CD4-positive, alpha-beta T cell (primary cell): ENCODE measurements at regions not wholly inside any gene's neighbourhood (a gene's known extent, or its start where the extent isn't known, plus 50 kb on each side); places are given as distances from the start of the nearest gene placed in this dataset.

ENCODE experiments used
- ATAC-seq: fragments of 200-7000 bp; cut with Tn5 transposase; one replicate; pipeline ENCODE4 v1.10.0; 2022; ENCODE audit warnings: mild to moderate bottlenecking; ENCODE audit not compliant: poor library complexity
- CTCF ChIA-PET: fragments of 350-600 bp; sonication (Branson Sonifier 250); formaldehyde crosslinking; loops from one replicate; lab custom pipeline; 2021; ENCODE audit warnings: antibody characterized with exemption, inconsistent platforms; lab: Charles Lee
- POLR2A ChIA-PET: fragments of 350-600 bp; sonication (Branson Sonifier 250); formaldehyde crosslinking; loops from one replicate; lab custom pipeline; 2021; ENCODE audit warnings: antibody characterized with exemption, inconsistent platforms; lab: Charles Lee
- DNase-seq, 14 experiments: peaks; one replicate each; pipeline ENCODE4 v3.0.0-alpha.2; 2013 to 2020; ENCODE audit warnings: mixed read lengths in 2 of 14
- H3K27ac ChIP-seq, 2 donors: one replicate each; pipeline versions ENCODE4 v1.5.1 to v1.7.0; 2013; ENCODE audit warnings: low read length in 2 of 2, low read depth in 1 of 2, mild to moderate bottlenecking in 1 of 2
- H3K27me3 ChIP-seq, 2 experiments: 1 replicate in 1 of 2; 2 replicates in 1 of 2; pipeline versions ENCODE4 v1.6.1 to v1.7.0; 2013; ENCODE audit warnings: low read length in 2 of 2, control low read depth in 1 of 2, mild to moderate bottlenecking in 1 of 2, moderate library complexity in 1 of 2; ENCODE audit not compliant: insufficient read depth in 2 of 2, control insufficient read depth in 1 of 2
- H3K36me3 ChIP-seq: one replicate; pipeline ENCODE4 v1.6.1; 2013; ENCODE audit warnings: low read length, control low read depth; ENCODE audit not compliant: insufficient read depth
- H3K4me1 ChIP-seq: one replicate; pipeline ENCODE4 v1.6.1; 2013; ENCODE audit warnings: low read length, control low read depth; ENCODE audit not compliant: insufficient read depth
- H3K4me3 ChIP-seq: one replicate; pipeline ENCODE4 v1.5.1; 2013; ENCODE audit warnings: mild to moderate bottlenecking, low read length, moderate library complexity
- H3K9me3 ChIP-seq, 2 experiments: 1 replicate in 1 of 2; 2 replicates in 1 of 2; pipeline versions ENCODE4 v1.6.1 to v1.7.0; 2013; ENCODE audit warnings: low read length in 2 of 2, mild to moderate bottlenecking in 2 of 2, control low read depth in 1 of 2, moderate library complexity in 1 of 2; ENCODE audit not compliant: control insufficient read depth in 1 of 2, insufficient read depth in 1 of 2
- H3K27ac Mint-ChIP-seq: one replicate; pipeline ENCODE4 v1.8.0; 2020; ENCODE audit warnings: mixed read lengths
- H3K27me3 Mint-ChIP-seq: one replicate; pipeline ENCODE4 v1.8.0; 2021; ENCODE audit warnings: mixed read lengths
- H3K36me3 Mint-ChIP-seq: one replicate; pipeline ENCODE4 v1.8.0; 2021; ENCODE audit warnings: low read depth, mixed read lengths
- H3K4me1 Mint-ChIP-seq: one replicate; pipeline ENCODE4 v1.8.0; 2021; ENCODE audit warnings: low read depth, mixed read lengths
- H3K4me3 Mint-ChIP-seq: one replicate; pipeline ENCODE4 v1.8.0; 2020; ENCODE audit warnings: mild to moderate bottlenecking, mixed read lengths
- H3K9me3 Mint-ChIP-seq: one replicate; pipeline ENCODE4 v1.8.0; 2020; ENCODE audit warnings: mixed read lengths
- intact Hi-C, 2 experiments: fragments of 100-400 bp; cut with DNase I in 1 of 2; cut with micrococcal nuclease in 1 of 2; formaldehyde crosslinking; loops; one replicate each; pipeline versions ENCODE4 v1.15.1 to v1.9.0; 2023 to 2025; cut with DNase I, micrococcal nuclease
- TF ChIP-seq, protein P1 (sequence below): fragments of 200-600 bp; IDR thresholded peaks from one replicate; pipeline ENCODE4 v1.8.0; 2022; ENCODE audit warnings: antibody characterized with exemption, mild to moderate bottlenecking

DNA sequence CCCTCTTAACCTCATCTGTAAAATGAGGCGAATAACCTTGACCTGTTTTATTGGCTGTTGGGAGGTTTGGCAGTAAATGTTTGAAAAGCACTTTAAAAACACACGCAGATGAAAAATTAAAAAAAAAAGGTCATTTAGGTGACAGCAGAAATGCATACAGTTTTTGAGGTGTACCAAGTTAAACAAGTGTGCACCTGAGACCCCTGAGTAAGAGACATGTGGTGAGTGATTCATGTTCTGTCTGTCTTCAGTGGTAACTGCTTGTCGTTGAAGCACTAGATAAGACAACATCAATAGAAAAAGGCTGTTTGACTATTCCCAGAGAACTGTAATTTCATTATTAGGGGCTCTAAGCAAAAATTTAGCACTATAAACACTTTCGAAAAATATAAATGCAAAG, 608.4 kb upstream of the PITX2 start:
- ATAC-seq (no peak), DNase-seq (no peak)
- no peaks in the 10 kb centered on the region for H3K27me3 ChIP-seq
- no peaks in the 10 kb centered on the region for H3K36me3 ChIP-seq
- no peak overlapping the region for H3K27ac Mint-ChIP-seq
- no peaks in the 10 kb centered on the region for H3K27me3 Mint-ChIP-seq
- H3K9me3 ChIP-seq: no peaks in the 10 kb centered on the region
- H3K4me3 Mint-ChIP-seq: no peak overlapping the region
- intact Hi-C loops: no loop called here
- no peaks in the 10 kb centered on the region for H3K36me3 Mint-ChIP-seq
- H3K4me1 ChIP-seq: no peaks in the 10 kb centered on the region
- ChIA-PET POLR2A (no interaction called here), CTCF (no interaction called here)
- H3K9me3 Mint-ChIP-seq: peaks cover 7% of the 10 kb centered on the region
- no peak overlapping the region for H3K27ac ChIP-seq
- H3K4me3 ChIP-seq: no peak overlapping the region
- TF ChIP-seq, protein P1, sequence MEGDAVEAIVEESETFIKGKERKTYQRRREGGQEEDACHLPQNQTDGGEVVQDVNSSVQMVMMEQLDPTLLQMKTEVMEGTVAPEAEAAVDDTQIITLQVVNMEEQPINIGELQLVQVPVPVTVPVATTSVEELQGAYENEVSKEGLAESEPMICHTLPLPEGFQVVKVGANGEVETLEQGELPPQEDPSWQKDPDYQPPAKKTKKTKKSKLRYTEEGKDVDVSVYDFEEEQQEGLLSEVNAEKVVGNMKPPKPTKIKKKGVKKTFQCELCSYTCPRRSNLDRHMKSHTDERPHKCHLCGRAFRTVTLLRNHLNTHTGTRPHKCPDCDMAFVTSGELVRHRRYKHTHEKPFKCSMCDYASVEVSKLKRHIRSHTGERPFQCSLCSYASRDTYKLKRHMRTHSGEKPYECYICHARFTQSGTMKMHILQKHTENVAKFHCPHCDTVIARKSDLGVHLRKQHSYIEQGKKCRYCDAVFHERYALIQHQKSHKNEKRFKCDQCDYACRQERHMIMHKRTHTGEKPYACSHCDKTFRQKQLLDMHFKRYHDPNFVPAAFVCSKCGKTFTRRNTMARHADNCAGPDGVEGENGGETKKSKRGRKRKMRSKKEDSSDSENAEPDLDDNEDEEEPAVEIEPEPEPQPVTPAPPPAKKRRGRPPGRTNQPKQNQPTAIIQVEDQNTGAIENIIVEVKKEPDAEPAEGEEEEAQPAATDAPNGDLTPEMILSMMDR: no peak
- no peaks in the 10 kb centered on the region for H3K4me1 Mint-ChIP-seq

DNA sequence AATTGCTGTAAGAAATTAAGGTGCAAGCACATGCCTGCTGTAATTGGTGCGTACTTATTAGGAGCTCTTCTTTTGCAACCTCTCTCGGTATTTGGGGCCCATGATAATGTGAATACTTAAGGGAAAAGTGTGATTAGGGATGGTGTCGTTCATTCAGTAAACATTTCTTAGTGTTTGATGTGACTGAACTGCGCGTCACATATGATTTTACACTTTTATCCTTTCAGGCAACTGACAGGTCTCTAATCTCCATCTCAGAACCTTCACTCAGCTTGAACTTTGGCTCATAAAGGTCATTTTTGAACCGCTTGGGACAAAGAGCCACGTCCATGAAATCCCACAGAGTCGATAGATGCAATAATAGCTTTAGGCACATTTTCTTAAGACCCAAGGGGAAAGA, 612.1 kb upstream of the PITX2 start:
- no peaks in the 10 kb centered on the region for H3K27me3 Mint-ChIP-seq
- ATAC-seq: no peak
- CTCF ChIA-PET: no interaction called here
- TF ChIP-seq, protein P1: no peak
- POLR2A ChIA-PET: no interaction called here
- intact Hi-C loops: no loop called here
- no peak overlapping the region for H3K4me3 Mint-ChIP-seq
- Histone ChIP-seq H3K9me3 (no peaks in the 10 kb centered on the region), H3K27me3 (no peaks in the 10 kb centered on the region), H3K4me1 (no peaks in the 10 kb centered on the region), H3K4me3 (no peak overlapping the region), H3K36me3 (no peaks in the 10 kb centered on the region), H3K27ac (no peak overlapping the region)
- H3K27ac Mint-ChIP-seq: no peak overlapping the region
- no peaks in the 10 kb centered on the region for H3K36me3 Mint-ChIP-seq
- no peak for DNase-seq
- peaks cover 2% of the 10 kb centered on the region for H3K9me3 Mint-ChIP-seq
- H3K4me1 Mint-ChIP-seq: no peaks in the 10 kb centered on the region

DNA sequence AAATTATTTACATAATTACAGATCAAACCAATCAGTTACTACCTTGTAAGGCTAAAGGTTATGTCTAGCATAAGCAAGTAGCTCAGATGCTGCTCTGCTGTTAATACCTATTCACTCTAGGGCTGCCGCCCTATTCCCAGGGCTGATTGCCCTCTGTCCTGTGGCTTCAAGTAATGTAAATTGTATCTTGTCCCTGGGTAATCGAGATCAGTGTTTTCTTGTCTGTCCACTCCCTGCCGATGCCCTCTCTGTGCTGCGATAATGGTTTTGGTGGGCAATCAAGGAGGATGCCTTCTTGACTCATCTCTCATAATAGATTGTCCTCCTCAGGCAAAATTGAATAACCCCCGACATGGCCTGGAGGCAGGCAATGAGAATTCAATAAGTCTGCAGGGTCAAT, 641.0 kb upstream of the PITX2 start:
- H3K27me3 ChIP-seq: no peaks in the 10 kb centered on the region
- H3K36me3 ChIP-seq: no peaks in the 10 kb centered on the region
- H3K27ac ChIP-seq: no peak overlapping the region
- Mint-ChIP-seq H3K4me3 (no peak overlapping the region), H3K27ac (no peak overlapping the region), H3K36me3 (no peaks in the 10 kb centered on the region), H3K27me3 (no peaks in the 10 kb centered on the region), H3K4me1 (no peaks in the 10 kb centered on the region), H3K9me3 (peaks cover 2% of the 10 kb centered on the region)
- no peaks in the 10 kb centered on the region for H3K9me3 ChIP-seq
- intact Hi-C loops: no loop called here
- ATAC-seq: no peak
- POLR2A ChIA-PET: no interaction called here
- DNase-seq: no peak
- H3K4me1 ChIP-seq: no peaks in the 10 kb centered on the region
- CTCF ChIA-PET: no interaction called here
- no peak overlapping the region for H3K4me3 ChIP-seq
- TF ChIP-seq, protein P1: no peak
